T-cell (primary cell): ENCODE measurements at regions not wholly inside any gene's neighbourhood (a gene's known extent, or its start where the extent isn't known, plus 50 kb on each side); places are given as distances from the start of the nearest gene placed in this dataset.
A peak's percentile ranks its signal among the peaks of the same experiment; 100 is the strongest.
"Not testable (repeated sequence)": the region's sequence is repeated elsewhere in the genome, so short reads cannot be mapped to it uniquely, and the experiment has no call there.

Source experiments
- ATAC-seq, 4 experiments: fragments of 200-7000 bp in 3 of 4; fragments of 150-1000 bp in 1 of 4; cut with Tn5 transposase; replicated peaks in 1 of 4; 1 replicate in 3 of 4; 2 replicates in 1 of 4; pipeline ENCODE4 v1.10.0; 2021; ENCODE audit warnings: moderate library complexity in 3 of 4, mild to moderate bottlenecking in 2 of 4, moderate number of reproducible peaks in 1 of 4
- CTCF ChIA-PET, 2 donors: fragments of 300-600 bp; sonication (Branson Sonifier 250); formaldehyde crosslinking; loops; one replicate each; lab custom pipeline; 2022; ENCODE audit warnings: antibody characterized with exemption in 2 of 2; lab: Charles Lee
- POLR2A ChIA-PET, 2 donors: fragments of 300-600 bp; sonication (Branson Sonifier 250); formaldehyde crosslinking; loops; one replicate each; lab custom pipeline; 2022; ENCODE audit warnings: antibody characterized with exemption in 2 of 2; lab: Charles Lee
- DNase-seq, 35 experiments: peaks; one replicate each; pipeline versions ENCODE4 v3.0.0 to v3.0.0-alpha.2; 2013 to 2023
- H3K27ac ChIP-seq: one replicate; pipeline ENCODE4 v1.5.1; 2013; ENCODE audit warnings: low read length
- H3K27me3 ChIP-seq, 2 experiments: replicated peaks in 1 of 2; 1 replicate in 1 of 2; 2 replicates in 1 of 2; pipeline versions ENCODE4 v1.6.1 to v1.7.0; 2013; ENCODE audit warnings: low read length in 1 of 2, mixed read lengths in 1 of 2; ENCODE audit not compliant: control insufficient read depth in 2 of 2, insufficient read depth in 2 of 2; ENCODE audit errors: extremely low read depth in 1 of 2
- H3K36me3 ChIP-seq, 2 donors: 1 replicate in 1 of 2; 2 replicates in 1 of 2; pipeline versions ENCODE4 v1.6.1 to v1.7.0; 2013; ENCODE audit warnings: low read length in 1 of 2; ENCODE audit not compliant: control insufficient read depth in 2 of 2, insufficient read depth in 1 of 2; ENCODE audit errors: extremely low read depth in 1 of 2
- H3K4me1 ChIP-seq, 2 experiments: 1 replicate in 1 of 2; 2 replicates in 1 of 2; pipeline versions ENCODE4 v1.6.1 to v1.7.0; 2013; ENCODE audit warnings: low read length in 2 of 2, mixed read lengths in 1 of 2; ENCODE audit not compliant: insufficient read depth in 2 of 2, control insufficient read depth in 1 of 2; ENCODE audit errors: extremely low read depth in 1 of 2
- H3K4me3 ChIP-seq, 2 donors: 1 replicate in 1 of 2; 2 replicates in 1 of 2; pipeline versions ENCODE4 v1.5.1 to v1.7.0; 2013; ENCODE audit warnings: mild to moderate bottlenecking in 2 of 2, low read length in 1 of 2, moderate library complexity in 1 of 2; ENCODE audit not compliant: control insufficient read depth in 1 of 2; ENCODE audit errors: extremely low read depth in 1 of 2
- H3K9me3 ChIP-seq: 2 replicates; pipeline ENCODE4 v1.7.0; 2013
- H3K27ac Mint-ChIP-seq, 2 donors: one replicate each; pipeline ENCODE4 v1.8.0; 2020 to 2021; ENCODE audit warnings: mild to moderate bottlenecking in 2 of 2, mixed read lengths in 2 of 2
- H3K27me3 Mint-ChIP-seq, 2 donors: one replicate each; pipeline ENCODE4 v1.8.0; 2021 to 2022; ENCODE audit warnings: mixed read lengths in 2 of 2
- H3K36me3 Mint-ChIP-seq: one replicate; pipeline ENCODE4 v1.8.0; 2021; ENCODE audit warnings: mixed read lengths
- H3K4me1 Mint-ChIP-seq, 3 donors: one replicate each; pipeline ENCODE4 v1.8.0; 2020 to 2022; ENCODE audit warnings: mixed read lengths in 3 of 3, mild to moderate bottlenecking in 1 of 3
- H3K4me3 Mint-ChIP-seq, 3 donors: one replicate each; pipeline ENCODE4 v1.8.0; 2020 to 2022; ENCODE audit warnings: mild to moderate bottlenecking in 3 of 3, mixed read lengths in 3 of 3, moderate library complexity in 3 of 3
- H3K9me3 Mint-ChIP-seq, 3 donors: one replicate each; pipeline ENCODE4 v1.8.0; 2020 to 2022; ENCODE audit warnings: mixed read lengths in 3 of 3
- WGBS: methylation state at CpG from one replicate; pipeline ENCODE4 v1.1.5; 2013; ENCODE audit warnings: missing lambda C conversion rate; ENCODE audit not compliant: insufficient coverage; 5-methylcytosine and 5-hydroxymethylcytosine counted together

- WGBS: no CpG with 5 or more reads among the region's 4 CpGs
Observed at GRCh38 chr17:20521532-20521931, 54.2 kb upstream of the LGALS9B start.

GRCh38 chr17:20518462-20518861 lies 51.1 kb upstream of the LGALS9B start:
- CTCF ChIA-PET, H3K27me3 Mint-ChIP-seq, H3K4me1 Mint-ChIP-seq, H3K4me3 ChIP-seq, H3K9me3 Mint-ChIP-seq, H3K36me3 Mint-ChIP-seq, H3K27me3 ChIP-seq, DNase-seq, ATAC-seq, H3K4me1 ChIP-seq, H3K27ac ChIP-seq, POLR2A ChIA-PET, H3K36me3 ChIP-seq, H3K27ac Mint-ChIP-seq, H3K4me3 Mint-ChIP-seq, H3K9me3 ChIP-seq: not testable (repeated sequence)
- no CpG with 5 or more reads among the region's 9 CpGs for WGBS

More at GRCh38 chr17:20521532-20521931, 54.2 kb upstream of the LGALS9B start:
- H3K4me3 Mint-ChIP-seq, H3K4me1 ChIP-seq, POLR2A ChIA-PET, DNase-seq, CTCF ChIA-PET, H3K9me3 ChIP-seq, H3K36me3 ChIP-seq, H3K9me3 Mint-ChIP-seq, H3K36me3 Mint-ChIP-seq, H3K27ac Mint-ChIP-seq, H3K27me3 Mint-ChIP-seq, H3K27ac ChIP-seq, H3K4me3 ChIP-seq, H3K27me3 ChIP-seq, H3K4me1 Mint-ChIP-seq, ATAC-seq: not testable (repeated sequence)

- POLR2A ChIA-PET, H3K9me3 Mint-ChIP-seq, H3K36me3 Mint-ChIP-seq, CTCF ChIA-PET, H3K27ac Mint-ChIP-seq, H3K4me3 ChIP-seq, H3K4me3 Mint-ChIP-seq, H3K27me3 Mint-ChIP-seq, H3K4me1 ChIP-seq, H3K4me1 Mint-ChIP-seq, H3K27me3 ChIP-seq, H3K27ac ChIP-seq, H3K36me3 ChIP-seq, H3K9me3 ChIP-seq, ATAC-seq: not testable (repeated sequence)
- WGBS: no CpG with 5 or more reads among the region's 17 CpGs
- DNase-seq: peak in 5 of 35 experiments; percentile 0 to 13 (median 10)
Observed at GRCh38 chr17:20517392-20517791, 50.1 kb upstream of the LGALS9B start.
